ENCODE measurements at regions not wholly inside any gene's neighbourhood (a gene's known extent, or its start where the extent isn't known, plus 50 kb on each side); places are given as distances from the start of the nearest gene placed in this dataset.

DNA sequence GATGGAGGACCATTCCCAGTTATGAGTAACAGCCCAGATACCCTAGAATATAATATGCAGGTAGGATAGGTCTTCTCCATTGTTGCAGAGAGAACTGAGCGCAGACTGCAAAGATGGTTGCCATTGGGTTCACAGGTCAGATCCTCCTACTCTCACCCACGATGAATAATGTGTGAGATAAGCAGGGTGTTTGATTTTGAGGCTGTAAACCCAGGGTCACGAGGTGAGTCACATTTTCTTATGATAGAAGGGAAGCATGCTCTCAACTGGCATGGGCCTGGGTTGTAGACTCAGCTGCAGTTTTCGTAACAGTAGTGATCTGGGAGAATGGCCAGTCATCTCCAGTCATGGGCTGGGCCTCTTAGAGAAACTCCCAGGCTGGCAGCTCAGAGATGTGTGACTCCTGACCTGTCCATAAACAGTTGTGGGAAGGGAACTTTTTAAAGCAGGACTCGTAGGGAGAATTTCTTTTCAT is 74.2 kb downstream of the CD164 start:
- TF ChIP-seq, protein P1, sequence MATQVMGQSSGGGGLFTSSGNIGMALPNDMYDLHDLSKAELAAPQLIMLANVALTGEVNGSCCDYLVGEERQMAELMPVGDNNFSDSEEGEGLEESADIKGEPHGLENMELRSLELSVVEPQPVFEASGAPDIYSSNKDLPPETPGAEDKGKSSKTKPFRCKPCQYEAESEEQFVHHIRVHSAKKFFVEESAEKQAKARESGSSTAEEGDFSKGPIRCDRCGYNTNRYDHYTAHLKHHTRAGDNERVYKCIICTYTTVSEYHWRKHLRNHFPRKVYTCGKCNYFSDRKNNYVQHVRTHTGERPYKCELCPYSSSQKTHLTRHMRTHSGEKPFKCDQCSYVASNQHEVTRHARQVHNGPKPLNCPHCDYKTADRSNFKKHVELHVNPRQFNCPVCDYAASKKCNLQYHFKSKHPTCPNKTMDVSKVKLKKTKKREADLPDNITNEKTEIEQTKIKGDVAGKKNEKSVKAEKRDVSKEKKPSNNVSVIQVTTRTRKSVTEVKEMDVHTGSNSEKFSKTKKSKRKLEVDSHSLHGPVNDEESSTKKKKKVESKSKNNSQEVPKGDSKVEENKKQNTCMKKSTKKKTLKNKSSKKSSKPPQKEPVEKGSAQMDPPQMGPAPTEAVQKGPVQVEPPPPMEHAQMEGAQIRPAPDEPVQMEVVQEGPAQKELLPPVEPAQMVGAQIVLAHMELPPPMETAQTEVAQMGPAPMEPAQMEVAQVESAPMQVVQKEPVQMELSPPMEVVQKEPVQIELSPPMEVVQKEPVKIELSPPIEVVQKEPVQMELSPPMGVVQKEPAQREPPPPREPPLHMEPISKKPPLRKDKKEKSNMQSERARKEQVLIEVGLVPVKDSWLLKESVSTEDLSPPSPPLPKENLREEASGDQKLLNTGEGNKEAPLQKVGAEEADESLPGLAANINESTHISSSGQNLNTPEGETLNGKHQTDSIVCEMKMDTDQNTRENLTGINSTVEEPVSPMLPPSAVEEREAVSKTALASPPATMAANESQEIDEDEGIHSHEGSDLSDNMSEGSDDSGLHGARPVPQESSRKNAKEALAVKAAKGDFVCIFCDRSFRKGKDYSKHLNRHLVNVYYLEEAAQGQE (IDR thresholded peaks at IDR 0.05; ENCODE audit: insufficient read depth in 1 of 2, low read depth in 2 of 2, low read length in 2 of 2) = no peak
- no peak for TF ChIP-seq POLR2AphosphoS5 (IDR thresholded peaks at IDR 0.05; ENCODE audit: low read depth, low read length)
- no peak for TF ChIP-seq SIN3A (IDR thresholded peaks at IDR 0.05; ENCODE audit: borderline replicate concordance, insufficient read depth, low read length)
- TF ChIP-seq FOXP2 (optimal IDR thresholded peaks at IDR 0.05; ENCODE audit: borderline replicate concordance, extremely low read depth, extremely low read length, insufficient read depth) = no peak
- TF ChIP-seq TAF1 (IDR thresholded peaks at IDR 0.05; ENCODE audit: borderline replicate concordance, insufficient read depth, low read length) = no peak

DNA sequence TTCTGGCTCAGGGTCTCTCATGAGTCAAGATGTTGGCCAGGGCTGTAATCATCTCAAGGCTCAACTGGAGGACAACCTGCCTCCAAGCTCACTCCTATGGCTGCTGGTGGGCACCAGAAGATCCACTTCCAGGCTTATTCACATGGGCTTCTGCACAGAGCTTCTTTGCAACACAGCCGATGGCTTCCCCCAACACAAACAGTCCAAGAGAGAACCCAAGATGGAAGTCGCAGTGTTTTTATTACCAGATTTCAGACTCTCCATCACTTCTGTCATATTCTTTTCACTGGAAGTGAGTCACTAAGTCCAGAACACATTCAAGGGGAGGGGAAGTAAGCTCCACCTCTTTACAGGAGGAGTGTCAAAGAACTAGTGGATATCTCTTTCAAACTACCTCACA is 75.5 kb downstream of the CD164 start:
- TF ChIP-seq POLR2AphosphoS5 (IDR thresholded peaks at IDR 0.05; ENCODE audit: low read depth, low read length) = no peak
- TF ChIP-seq, protein P1 (IDR thresholded peaks at IDR 0.05; ENCODE audit: insufficient read depth in 1 of 2, low read depth in 2 of 2, low read length in 2 of 2) = no peak
- no peak for TF ChIP-seq TAF1 (IDR thresholded peaks at IDR 0.05; ENCODE audit: borderline replicate concordance, insufficient read depth, low read length)
- TF ChIP-seq SIN3A (IDR thresholded peaks at IDR 0.05; ENCODE audit: borderline replicate concordance, insufficient read depth, low read length) = no peak

DNA sequence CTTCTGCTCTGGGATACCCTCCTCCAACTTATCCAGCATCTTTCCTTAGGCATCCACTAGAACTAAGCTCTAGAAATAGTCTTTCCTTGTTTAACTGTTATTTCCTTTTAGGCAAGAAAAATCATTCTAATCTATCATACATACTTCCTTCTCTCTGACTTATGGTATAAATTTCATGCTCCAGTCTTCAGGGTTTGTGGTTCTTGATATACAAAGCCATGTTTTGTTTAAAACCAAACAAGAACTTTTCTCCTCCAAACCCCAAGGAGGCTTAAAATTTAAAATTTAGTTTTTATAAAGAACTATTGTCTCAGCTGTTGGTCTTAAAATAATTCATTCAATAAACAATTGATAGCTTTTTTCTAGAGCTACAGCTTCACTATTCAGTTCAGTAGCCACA is 77.2 kb downstream of the CD164 start:
- TF ChIP-seq TAF1 (IDR thresholded peaks at IDR 0.05; ENCODE audit: borderline replicate concordance, insufficient read depth, low read length) (no peak), POLR2AphosphoS5 (IDR thresholded peaks at IDR 0.05; ENCODE audit: low read depth, low read length) (no peak), SIN3A (IDR thresholded peaks at IDR 0.05; ENCODE audit: borderline replicate concordance, insufficient read depth, low read length) (no peak), FOXP2 (optimal IDR thresholded peaks at IDR 0.05; ENCODE audit: borderline replicate concordance, extremely low read depth, extremely low read length, insufficient read depth) (no peak)
- TF ChIP-seq, protein P1 (IDR thresholded peaks at IDR 0.05; ENCODE audit: insufficient read depth in 1 of 2, low read depth in 2 of 2, low read length in 2 of 2) = no peak

DNA sequence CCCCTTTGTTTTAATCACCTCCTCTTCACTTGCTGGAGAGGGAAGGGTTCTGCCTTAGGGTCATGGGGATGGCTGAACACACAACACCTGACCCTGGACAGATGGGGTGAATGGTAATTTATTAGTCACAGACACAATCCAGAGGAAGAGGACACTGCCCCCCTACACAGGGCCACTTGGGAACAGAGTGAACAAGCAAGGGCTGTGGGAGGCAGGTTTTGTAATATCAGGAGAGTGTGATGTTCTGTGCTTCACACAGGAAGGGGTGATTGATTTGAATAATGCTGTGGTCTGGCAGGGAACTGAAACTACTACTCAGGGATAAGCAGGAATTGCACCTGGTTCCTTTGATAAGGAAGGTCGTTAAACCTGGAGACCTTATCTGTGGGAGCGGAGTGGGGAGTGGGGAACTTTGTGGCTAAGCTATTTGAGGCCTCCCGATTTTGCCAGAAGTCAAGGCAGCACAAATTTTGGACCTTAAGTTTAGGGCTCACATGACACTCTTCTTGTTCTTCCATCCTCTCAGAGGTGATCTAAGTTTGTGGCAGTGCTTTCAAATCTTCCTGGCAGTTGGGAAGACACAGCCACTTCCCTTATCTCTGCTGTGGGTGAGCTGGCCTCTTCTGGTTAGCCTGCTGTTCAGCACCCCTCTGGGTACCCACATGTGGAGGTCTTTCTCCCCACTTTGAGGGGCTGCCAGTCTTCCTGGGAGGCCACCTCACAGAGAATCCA is 77.8 kb downstream of the CD164 start:
- TF ChIP-seq TAF1 (IDR thresholded peaks at IDR 0.05; ENCODE audit: borderline replicate concordance, insufficient read depth, low read length) (no peak), POLR2AphosphoS5 (IDR thresholded peaks at IDR 0.05; ENCODE audit: low read depth, low read length) (no peak), SIN3A (IDR thresholded peaks at IDR 0.05; ENCODE audit: borderline replicate concordance, insufficient read depth, low read length) (no peak), FOXP2 (optimal IDR thresholded peaks at IDR 0.05; ENCODE audit: borderline replicate concordance, extremely low read depth, extremely low read length, insufficient read depth) (no peak)
- TF ChIP-seq, protein P1 (IDR thresholded peaks at IDR 0.05; ENCODE audit: insufficient read depth in 1 of 2, low read depth in 2 of 2, low read length in 2 of 2) = no peak

Measured in PFSK-1 (cell line).